COLO668 (cell line): ENCODE measurements at regions not wholly inside any gene's neighbourhood (a gene's known extent, or its start where the extent isn't known, plus 50 kb on each side); places are given as distances from the start of the nearest gene placed in this dataset.

Source experiments
- DNase-seq: peaks from one replicate; lab custom pipeline; 2025; ENCODE audit not compliant: unreplicated experiment; lab: John Stamatoyannopoulos, UW

GRCh38 chr5:179497636-179498340, 52.6 kb upstream of the RUFY1 start:
- no peak for DNase-seq

- no peak for DNase-seq
Measured at GRCh38 chr5:179495906-179496455, 54.4 kb upstream of the RUFY1 start.

GRCh38 chr5:179494774-179495526, 55.4 kb upstream of the RUFY1 start:
- DNase-seq, result no peak

- DNase-seq, result no peak
Measured at GRCh38 chr5:179488975-179489374, 61.4 kb upstream of the RUFY1 start.

GRCh38 chr5:179488491-179488890, 61.9 kb upstream of the RUFY1 start:
- no peak for DNase-seq

GRCh38 chr5:179487145-179487544, 63.2 kb upstream of the RUFY1 start:
- no peak for DNase-seq

- peak; percentile 23 for DNase-seq
Measured at GRCh38 chr5:179486596-179487051, 63.7 kb upstream of the RUFY1 start.

- DNase-seq, result no peak
Measured at GRCh38 chr5:179485845-179486575, 64.3 kb upstream of the RUFY1 start.

GRCh38 chr5:179484761-179485160, 65.6 kb upstream of the RUFY1 start:
- no peak for DNase-seq

- no peak for DNase-seq
Measured at GRCh38 chr5:179484201-179484600, 66.2 kb upstream of the RUFY1 start.

- no peak for DNase-seq
Measured at GRCh38 chr5:179478624-179479023, 71.7 kb upstream of the RUFY1 start.

GRCh38 chr5:179475208-179475751, 75.1 kb upstream of the RUFY1 start:
- DNase-seq, result no peak

- no peak for DNase-seq
Measured at GRCh38 chr5:179472641-179473040, 77.7 kb upstream of the RUFY1 start.

- no peak for DNase-seq
Measured at GRCh38 chr5:179472174-179472573, 78.2 kb upstream of the RUFY1 start.

GRCh38 chr5:179470201-179470600, 80.2 kb upstream of the RUFY1 start:
- no peak for DNase-seq

- DNase-seq, result no peak
Measured at GRCh38 chr5:179468696-179469095, 81.7 kb upstream of the RUFY1 start.

GRCh38 chr5:179467441-179467840, 82.9 kb upstream of the RUFY1 start:
- no peak for DNase-seq

GRCh38 chr5:179464631-179465030, 85.7 kb upstream of the RUFY1 start:
- no peak for DNase-seq

- no peak for DNase-seq
Measured at GRCh38 chr5:179462040-179462439, 88.3 kb upstream of the RUFY1 start.

GRCh38 chr5:179461576-179461975, 88.8 kb upstream of the RUFY1 start:
- no peak for DNase-seq

- no peak for DNase-seq
Measured at GRCh38 chr5:179459771-179460170, 90.6 kb upstream of the RUFY1 start.
